GM12801 (cell line): ENCODE measurements at regions not wholly inside any gene's neighbourhood (a gene's known extent, or its start where the extent isn't known, plus 50 kb on each side); places are given as distances from the start of the nearest gene placed in this dataset.

Experiments
- CTCF ChIP-seq: IDR thresholded peaks from one replicate; pipeline ENCODE4 v1.5.1; 2011; ENCODE audit warnings: control low read depth; ENCODE audit not compliant: insufficient read length; ENCODE audit errors: extremely low read depth

GRCh38 chr2:39875182-39875913 lies 96.3 kb upstream of the THUMPD2 start:
- no peak for TF ChIP-seq CTCF

- TF ChIP-seq CTCF, result no peak
Observed at GRCh38 chr2:39874236-39874635, 95.2 kb upstream of the THUMPD2 start.

GRCh38 chr2:39873586-39873985 lies 94.5 kb upstream of the THUMPD2 start:
- no peak for TF ChIP-seq CTCF

GRCh38 chr2:39872748-39873147 lies 93.7 kb upstream of the THUMPD2 start:
- TF ChIP-seq CTCF, result no peak

GRCh38 chr2:39871291-39871761 lies 92.3 kb upstream of the THUMPD2 start:
- TF ChIP-seq CTCF, result no peak

GRCh38 chr2:39870871-39871270 lies 91.8 kb upstream of the THUMPD2 start:
- TF ChIP-seq CTCF, result no peak

- no peak for TF ChIP-seq CTCF
Observed at GRCh38 chr2:39867268-39867667, 88.2 kb upstream of the THUMPD2 start.

- TF ChIP-seq CTCF, result no peak
Observed at GRCh38 chr2:39865751-39866150, 86.7 kb upstream of the THUMPD2 start.
